GM12874 (cell line): ENCODE measurements at regions not wholly inside any gene's neighbourhood (a gene's known extent, or its start where the extent isn't known, plus 50 kb on each side); places are given as distances from the start of the nearest gene placed in this dataset.

Source experiments
- CTCF ChIP-seq: IDR thresholded peaks from 2 replicates; pipeline ENCODE4 v1.5.1; 2011; ENCODE audit warnings: low read depth, mild to moderate bottlenecking, control low read depth, low read length, moderate library complexity; ENCODE audit not compliant: insufficient read depth

GRCh38 chr2:173854840-173855239 lies 110.3 kb downstream of the SP3 start:
- no peak for TF ChIP-seq CTCF

- TF ChIP-seq CTCF: no peak
Observed at GRCh38 chr2:173855661-173856060, 109.5 kb downstream of the SP3 start.
